Adrenal gland (tissue), 9 donors: ENCODE measurements at regions not wholly inside any gene's neighbourhood (a gene's known extent, or its start where the extent isn't known, plus 50 kb on each side); places are given as distances from the start of the nearest gene placed in this dataset.

ENCODE experiments used
- DNase-seq, 7 donors: peaks; one replicate each; pipeline ENCODE4 v3.0.0-alpha.2; 2019 to 2020
- H3K27ac ChIP-seq, 5 donors: fragments of 200-600 bp; sonication (generic) in 4 of 5; 1 replicate in 3 of 5; 2 replicates in 2 of 5; pipeline versions ENCODE4 v1.5.1 to v1.8.0; 2016 to 2020; ENCODE audit warnings: mild to moderate bottlenecking in 1 of 5
- H3K27me3 ChIP-seq: fragments of 200-600 bp; 2 replicates; pipeline ENCODE4 v1.8.0; 2021
- H3K36me3 ChIP-seq, 2 donors: fragments of 200-600 bp; replicated peaks in 1 of 2; 1 replicate in 1 of 2; 2 replicates in 1 of 2; pipeline versions ENCODE4 v1.5.1 to v1.8.0; 2018 to 2022
- H3K4me1 ChIP-seq, 2 donors: fragments of 200-600 bp; replicated peaks in 1 of 2; 1 replicate in 1 of 2; 2 replicates in 1 of 2; pipeline versions ENCODE4 v1.5.1 to v1.8.0; 2018 to 2021
- H3K4me3 ChIP-seq, 4 donors: fragments of 200-600 bp; sonication (generic) in 3 of 4; one replicate each; pipeline ENCODE4 v1.5.1; 2016 to 2018
- H3K9me3 ChIP-seq, 3 donors: fragments of 200-600 bp; sonication (generic) in 1 of 3; replicated peaks in 1 of 3; 1 replicate in 2 of 3; 2 replicates in 1 of 3; pipeline versions ENCODE4 v1.5.1 to v1.8.0; 2016 to 2021
- CTCF ChIP-seq, 6 experiments: fragments of 450-650 bp in 4 of 6; fragments of 200-600 bp in 2 of 6; sonication (generic) in 1 of 6; IDR thresholded peaks; 1 replicate in 5 of 6; 2 replicates in 1 of 6; pipeline versions ENCODE4 v1.5.1 to v1.8.0; 2016 to 2021; ENCODE audit warnings: antibody characterized with exemption in 6 of 6, mild to moderate bottlenecking in 2 of 6, moderate library complexity in 1 of 6
- POLR2A ChIP-seq, 2 donors: fragments of 450-650 bp; IDR thresholded peaks; one replicate each; pipeline ENCODE4 v1.6.1; 2017; ENCODE audit warnings: antibody characterized with exemption in 2 of 2, mild to moderate bottlenecking in 2 of 2, moderate library complexity in 1 of 2
- WGBS, 4 donors: extraction: QIAGEN DNeasy Blood & Tissue Kit in 2 of 4; methylation state at CpG; one replicate each; pipeline versions ENCODE4 v1.1.5 to v1.1.7; 2013 to 2017; 5-methylcytosine and 5-hydroxymethylcytosine counted together
- intact Hi-C, 2 donors: fragments of 100-400 bp; cut with DNase I; formaldehyde crosslinking; loops; one replicate each; pipeline versions ENCODE4 v1.14.1 to v1.15.0; 2022 to 2023
- donor health status: healthy with polysubstance abuse.
- donor health status: Bipolar disorder and iron deficiency.
- donor health status: DM: yes; HTN: yes; CAD: no.
- donor health status: DM: no; HTN: no; CAD: no.
- donor health status: DM: no; HTN: no; CAD: no.

GRCh38 chr7:34331102-34331501 is 326.9 kb upstream of the NPSR1 start:
- DNase-seq: no peak
- Histone ChIP-seq H3K4me1 (no peaks in the 10 kb centered on the region), H3K27ac (no peak overlapping the region), H3K4me3 (no peak overlapping the region), H3K27me3 (no peaks in the 10 kb centered on the region), H3K9me3 (no peaks in the 10 kb centered on the region), H3K36me3 (no peaks in the 10 kb centered on the region)
- intact Hi-C loops: no loop called here
- 66 to 75% (median 68%) methylated on average over 2 of the region's 2 CpGs for whole genome bisulfite sequencing, 4 donors
- TF ChIP-seq CTCF (IDR thresholded peaks at IDR 0.05) (no peak), POLR2A (IDR thresholded peaks at IDR 0.05) (no peak)

- 84 to 89% (median 86%) methylated on average over 4 of the region's 4 CpGs for WGBS, 4 donors
- no peaks in the 10 kb centered on the region for H3K36me3 ChIP-seq
These were observed 326.0 kb upstream of the NPSR1 start for GRCh38 chr7:34332006-34332405.

GRCh38 chr7:34333184-34333583 is 324.8 kb upstream of the NPSR1 start:
- no peak overlapping the region for H3K27ac ChIP-seq
- peaks cover 0 to 6% (median 0%) of the 10 kb centered on the region in 3 donors for H3K9me3 ChIP-seq
- no peak overlapping the region for H3K4me3 ChIP-seq
- WGBS, 4 donors: 76 to 87% (median 80%) methylated on average over 2 of the region's 2 CpGs
- TF ChIP-seq POLR2A (IDR thresholded peaks at IDR 0.05): no peak
- TF ChIP-seq CTCF (IDR thresholded peaks at IDR 0.05): no peak
- no peaks in the 10 kb centered on the region for H3K4me1 ChIP-seq
- H3K36me3 ChIP-seq: no peaks in the 10 kb centered on the region
- no peak for DNase-seq
- H3K27me3 ChIP-seq: no peaks in the 10 kb centered on the region
- intact Hi-C loops: no loop called here

More at GRCh38 chr7:34332006-34332405, 326.0 kb upstream of the NPSR1 start:
- no peaks in the 10 kb centered on the region for H3K27me3 ChIP-seq
- H3K4me3 ChIP-seq: no peak overlapping the region
- H3K4me1 ChIP-seq: no peaks in the 10 kb centered on the region
- DNase-seq: no peak
- intact Hi-C loops: no loop called here
- no peak for TF ChIP-seq CTCF (IDR thresholded peaks at IDR 0.05)
- TF ChIP-seq POLR2A (IDR thresholded peaks at IDR 0.05): no peak
- H3K27ac ChIP-seq: no peak overlapping the region
- H3K9me3 ChIP-seq: no peaks in the 10 kb centered on the region

GRCh38 chr7:34333925-34334324 is 324.1 kb upstream of the NPSR1 start:
- Histone ChIP-seq H3K27ac (no peak overlapping the region), H3K4me1 (no peaks in the 10 kb centered on the region), H3K36me3 (no peaks in the 10 kb centered on the region), H3K4me3 (no peak overlapping the region), H3K27me3 (no peaks in the 10 kb centered on the region), H3K9me3 (peaks cover 0 to 6% (median 0%) of the 10 kb centered on the region in 3 donors)
- DNase-seq: no peak
- intact Hi-C loops: no loop called here
- no peak for TF ChIP-seq POLR2A (IDR thresholded peaks at IDR 0.05)
- TF ChIP-seq CTCF (IDR thresholded peaks at IDR 0.05): no peak
- 68 to 72% (median 70%) methylated on average over 4 of the region's 4 CpGs for WGBS, 4 donors
